ENCODE measurements at regions not wholly inside any gene's neighbourhood (a gene's known extent, or its start where the extent isn't known, plus 50 kb on each side); places are given as distances from the start of the nearest gene placed in this dataset.

DNA sequence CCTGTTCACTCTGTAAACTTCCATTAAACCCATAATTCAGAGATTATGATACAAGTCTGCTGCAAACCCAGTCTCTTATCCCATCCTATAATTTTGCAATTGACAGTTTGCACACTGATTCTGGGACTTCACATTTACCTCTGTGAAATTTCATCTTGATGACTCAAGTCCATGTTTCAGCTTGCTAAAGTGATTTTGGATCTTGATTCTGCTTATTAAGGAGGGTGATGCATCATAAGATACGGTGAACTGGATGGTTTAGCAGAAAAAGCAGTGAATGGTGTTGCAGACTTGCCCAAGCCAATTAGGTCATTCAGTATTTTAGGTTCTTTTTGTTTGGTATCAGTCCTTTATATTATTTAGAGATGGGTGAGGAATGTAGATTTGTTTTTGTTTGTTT, 125.5 kb upstream of the PODXL start:
- TF ChIP-seq, protein P1, sequence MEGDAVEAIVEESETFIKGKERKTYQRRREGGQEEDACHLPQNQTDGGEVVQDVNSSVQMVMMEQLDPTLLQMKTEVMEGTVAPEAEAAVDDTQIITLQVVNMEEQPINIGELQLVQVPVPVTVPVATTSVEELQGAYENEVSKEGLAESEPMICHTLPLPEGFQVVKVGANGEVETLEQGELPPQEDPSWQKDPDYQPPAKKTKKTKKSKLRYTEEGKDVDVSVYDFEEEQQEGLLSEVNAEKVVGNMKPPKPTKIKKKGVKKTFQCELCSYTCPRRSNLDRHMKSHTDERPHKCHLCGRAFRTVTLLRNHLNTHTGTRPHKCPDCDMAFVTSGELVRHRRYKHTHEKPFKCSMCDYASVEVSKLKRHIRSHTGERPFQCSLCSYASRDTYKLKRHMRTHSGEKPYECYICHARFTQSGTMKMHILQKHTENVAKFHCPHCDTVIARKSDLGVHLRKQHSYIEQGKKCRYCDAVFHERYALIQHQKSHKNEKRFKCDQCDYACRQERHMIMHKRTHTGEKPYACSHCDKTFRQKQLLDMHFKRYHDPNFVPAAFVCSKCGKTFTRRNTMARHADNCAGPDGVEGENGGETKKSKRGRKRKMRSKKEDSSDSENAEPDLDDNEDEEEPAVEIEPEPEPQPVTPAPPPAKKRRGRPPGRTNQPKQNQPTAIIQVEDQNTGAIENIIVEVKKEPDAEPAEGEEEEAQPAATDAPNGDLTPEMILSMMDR (conservative IDR thresholded peaks at IDR 0.05; ENCODE audit: low read length), result no peak
- TF ChIP-seq EZH2phosphoT487 (IDR thresholded peaks at IDR 0.05; ENCODE audit: borderline replicate concordance), result no peak
